Loucy (cell line): ENCODE measurements at regions not wholly inside any gene's neighbourhood (a gene's known extent, or its start where the extent isn't known, plus 50 kb on each side); places are given as distances from the start of the nearest gene placed in this dataset.

Experiments
- EZH2phosphoT487 ChIP-seq: fragments of 200-600 bp; IDR thresholded peaks from 2 replicates; pipeline ENCODE4 v1.6.1; 2018; ENCODE audit warnings: antibody characterized with exemption, mild to moderate bottlenecking, moderate library complexity, borderline replicate concordance
- TF ChIP-seq, protein P1 (sequence below): fragments of 200-600 bp; sonication (generic); conservative IDR thresholded peaks from 2 replicates; pipeline ENCODE4 v1.5.1; 2014; ENCODE audit warnings: mild to moderate bottlenecking, antibody characterized with exemption, low read length

DNA sequence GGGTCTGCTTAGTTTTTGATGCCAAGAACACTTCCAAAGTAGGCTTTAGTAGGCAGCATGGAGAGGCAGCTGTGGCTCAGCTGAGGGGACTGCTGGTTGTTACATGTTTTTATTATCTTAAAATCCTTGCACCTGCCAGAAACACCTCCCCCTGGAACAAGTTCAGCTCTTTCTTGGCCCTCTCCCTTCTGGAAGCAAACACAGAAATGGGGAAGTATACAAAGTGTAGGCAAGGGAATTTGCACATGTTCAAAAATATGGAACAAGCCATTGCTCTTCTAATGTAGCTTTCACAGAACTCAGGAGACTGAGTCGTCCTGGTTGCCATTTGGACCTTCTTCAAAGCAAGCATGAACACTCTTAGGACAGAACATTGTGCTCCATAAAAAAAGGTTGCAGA lies 169.1 kb upstream of the SEMA6D start:
- TF ChIP-seq, protein P1, sequence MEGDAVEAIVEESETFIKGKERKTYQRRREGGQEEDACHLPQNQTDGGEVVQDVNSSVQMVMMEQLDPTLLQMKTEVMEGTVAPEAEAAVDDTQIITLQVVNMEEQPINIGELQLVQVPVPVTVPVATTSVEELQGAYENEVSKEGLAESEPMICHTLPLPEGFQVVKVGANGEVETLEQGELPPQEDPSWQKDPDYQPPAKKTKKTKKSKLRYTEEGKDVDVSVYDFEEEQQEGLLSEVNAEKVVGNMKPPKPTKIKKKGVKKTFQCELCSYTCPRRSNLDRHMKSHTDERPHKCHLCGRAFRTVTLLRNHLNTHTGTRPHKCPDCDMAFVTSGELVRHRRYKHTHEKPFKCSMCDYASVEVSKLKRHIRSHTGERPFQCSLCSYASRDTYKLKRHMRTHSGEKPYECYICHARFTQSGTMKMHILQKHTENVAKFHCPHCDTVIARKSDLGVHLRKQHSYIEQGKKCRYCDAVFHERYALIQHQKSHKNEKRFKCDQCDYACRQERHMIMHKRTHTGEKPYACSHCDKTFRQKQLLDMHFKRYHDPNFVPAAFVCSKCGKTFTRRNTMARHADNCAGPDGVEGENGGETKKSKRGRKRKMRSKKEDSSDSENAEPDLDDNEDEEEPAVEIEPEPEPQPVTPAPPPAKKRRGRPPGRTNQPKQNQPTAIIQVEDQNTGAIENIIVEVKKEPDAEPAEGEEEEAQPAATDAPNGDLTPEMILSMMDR: no peak
- TF ChIP-seq EZH2phosphoT487: no peak
